Activated CD4-positive, CD25-positive, alpha-beta regulatory T cell treated with anti-CD3 and anti-CD28 coated beads, Interleukin-2, amount 50 U/mL, for 72 hours (primary cell): ENCODE measurements at regions not wholly inside any gene's neighbourhood (a gene's known extent, or its start where the extent isn't known, plus 50 kb on each side); places are given as distances from the start of the nearest gene placed in this dataset.

Experiments
- DNase-seq: peaks from one replicate; pipeline ENCODE4 v3.0.0; 2021

GRCh38 chr3:147760941-147761340, 351.8 kb downstream of the ZIC1 start:
- DNase-seq: no peak

DNA sequence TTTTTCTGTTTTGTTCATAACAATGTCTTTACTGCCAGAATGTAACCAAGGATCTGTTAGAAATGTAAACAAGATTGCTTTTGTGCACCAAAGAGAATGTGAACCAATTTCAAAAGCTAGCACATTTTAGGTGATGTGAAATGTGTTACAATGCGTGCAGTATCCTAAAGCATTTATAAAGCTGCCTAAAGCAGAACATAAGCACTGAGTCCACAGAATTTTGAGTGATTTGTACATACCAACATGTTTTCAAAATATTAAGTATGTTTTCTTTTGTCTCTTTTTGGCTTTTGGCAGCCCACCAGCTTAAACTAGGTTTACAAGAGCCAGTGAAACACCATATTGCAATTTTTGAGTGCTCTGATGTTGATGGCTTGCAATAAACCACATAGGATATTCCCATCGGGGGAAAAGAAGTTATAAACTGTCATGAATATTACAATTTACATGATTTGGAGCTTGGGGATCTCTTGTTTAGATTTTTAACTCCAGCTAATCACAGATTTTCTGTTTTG, 364.0 kb downstream of the ZIC1 start:
- DNase-seq: no peak

GRCh38 chr3:147775411-147775810, 366.2 kb downstream of the ZIC1 start:
- DNase-seq: no peak

GRCh38 chr3:147775816-147776530, 366.8 kb downstream of the ZIC1 start:
- DNase-seq: no peak

- DNase-seq: no peak
Measured at GRCh38 chr3:147793841-147794240, 384.7 kb downstream of the ZIC1 start.

GRCh38 chr3:147794596-147794995, 385.4 kb downstream of the ZIC1 start:
- no peak for DNase-seq

GRCh38 chr3:147795418-147795817, 386.3 kb downstream of the ZIC1 start:
- DNase-seq: no peak

DNA sequence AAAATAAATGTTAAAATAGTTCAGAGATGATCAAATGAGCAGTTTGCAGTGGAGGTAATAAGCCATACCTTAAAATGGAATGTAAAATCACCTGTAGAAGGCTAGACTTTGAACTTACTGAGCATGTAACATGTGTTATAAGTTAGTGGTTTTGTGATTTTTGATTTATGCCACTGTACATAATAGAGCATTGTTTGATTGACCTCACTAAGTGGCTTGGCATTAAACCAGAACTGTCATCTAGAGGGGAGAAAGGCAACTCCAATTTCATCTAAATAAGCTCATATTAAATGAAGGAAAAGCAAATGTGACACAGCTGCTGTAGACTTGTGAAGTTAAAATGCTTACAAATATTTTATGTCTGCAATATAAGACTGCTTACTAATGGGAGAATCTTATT, 387.9 kb downstream of the ZIC1 start:
- DNase-seq: no peak

GRCh38 chr3:147799601-147800000, 390.4 kb downstream of the ZIC1 start:
- no peak for DNase-seq

GRCh38 chr3:147807776-147808175, 398.6 kb downstream of the ZIC1 start:
- DNase-seq: no peak

GRCh38 chr3:147809206-147809605, 400.0 kb downstream of the ZIC1 start:
- no peak for DNase-seq

DNA sequence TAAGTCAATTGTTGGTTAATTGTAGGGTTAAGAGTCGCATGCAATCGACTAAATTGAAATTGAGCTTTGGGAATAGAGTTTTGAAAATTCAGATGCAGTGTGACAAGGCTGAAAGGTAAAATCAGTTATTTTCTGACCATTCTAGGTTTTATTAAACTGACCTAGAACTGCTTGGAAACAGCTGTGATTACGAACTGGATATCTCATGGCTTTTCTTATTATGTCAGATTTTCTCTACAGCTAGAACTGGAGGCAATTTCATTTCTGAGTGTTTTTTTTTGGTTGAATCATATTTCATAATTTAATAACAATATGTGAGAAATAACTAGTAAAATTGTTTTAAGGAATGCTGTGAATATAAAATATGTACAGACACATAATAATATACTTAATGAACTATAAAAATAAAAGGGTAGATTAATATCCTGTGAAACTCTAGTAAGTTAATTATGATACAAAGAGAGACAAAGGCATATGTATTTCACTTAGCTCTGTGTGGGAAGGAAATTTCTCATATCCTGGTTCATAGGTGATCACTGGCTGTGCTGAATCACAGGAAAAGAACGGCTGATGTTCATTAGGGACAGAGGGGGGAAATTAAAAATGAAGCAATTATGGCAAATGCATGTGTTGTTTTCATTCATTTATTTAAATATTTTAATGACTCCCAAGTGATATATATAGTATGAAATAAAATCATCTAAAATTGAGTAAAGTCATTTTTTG, 403.2 kb downstream of the ZIC1 start:
- DNase-seq: no peak

DNA sequence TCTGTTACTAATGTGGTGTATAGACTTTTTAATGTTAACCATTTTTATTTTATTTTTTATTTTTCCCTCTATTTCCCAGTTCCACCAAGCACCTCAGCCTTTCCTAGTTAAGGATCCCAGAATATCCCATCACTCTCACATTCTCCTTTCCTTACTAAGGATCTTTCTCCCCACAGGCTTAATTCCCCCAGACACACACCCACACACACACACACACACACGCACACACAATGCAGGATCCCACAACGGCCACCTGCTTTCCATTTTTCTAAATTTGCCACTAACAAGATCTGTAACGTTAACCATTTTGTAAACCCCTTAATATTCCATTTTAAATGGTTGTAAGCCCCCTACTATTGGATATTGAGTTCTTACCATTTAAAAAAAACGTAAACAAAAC, 404.1 kb downstream of the ZIC1 start:
- DNase-seq: no peak

DNA sequence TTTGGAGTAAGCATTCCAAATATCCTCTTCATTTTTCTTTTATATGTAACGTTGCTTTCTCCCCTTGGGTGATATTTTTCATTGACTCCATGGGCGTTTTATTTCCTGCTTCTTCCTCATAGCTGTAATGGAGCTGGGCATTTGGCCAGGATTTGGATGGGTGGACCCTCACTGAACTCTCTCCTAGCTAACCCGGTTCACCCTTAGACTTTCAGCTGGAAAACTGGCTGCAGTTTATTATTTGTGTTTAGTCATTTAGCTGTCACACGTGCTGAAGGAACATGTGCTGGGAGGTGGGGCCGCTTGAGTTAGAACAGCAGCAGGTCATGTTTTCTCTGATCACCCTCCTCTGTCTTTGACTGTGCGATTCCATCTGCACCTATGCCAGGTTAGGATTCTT, 407.6 kb downstream of the ZIC1 start:
- DNase-seq: no peak

- no peak for DNase-seq
Measured at GRCh38 chr3:147832611-147833010, 423.4 kb downstream of the ZIC1 start.

GRCh38 chr3:147836330-147836729, 427.2 kb downstream of the ZIC1 start:
- DNase-seq: no peak

- DNase-seq: no peak
Measured at GRCh38 chr3:147838652-147839051, 429.5 kb downstream of the ZIC1 start.

GRCh38 chr3:147843331-147843730, 434.2 kb downstream of the ZIC1 start:
- no peak for DNase-seq

GRCh38 chr3:147846293-147846692, 437.1 kb downstream of the ZIC1 start:
- no peak for DNase-seq

GRCh38 chr3:147846854-147847478, 437.8 kb downstream of the ZIC1 start:
- DNase-seq: no peak

DNA sequence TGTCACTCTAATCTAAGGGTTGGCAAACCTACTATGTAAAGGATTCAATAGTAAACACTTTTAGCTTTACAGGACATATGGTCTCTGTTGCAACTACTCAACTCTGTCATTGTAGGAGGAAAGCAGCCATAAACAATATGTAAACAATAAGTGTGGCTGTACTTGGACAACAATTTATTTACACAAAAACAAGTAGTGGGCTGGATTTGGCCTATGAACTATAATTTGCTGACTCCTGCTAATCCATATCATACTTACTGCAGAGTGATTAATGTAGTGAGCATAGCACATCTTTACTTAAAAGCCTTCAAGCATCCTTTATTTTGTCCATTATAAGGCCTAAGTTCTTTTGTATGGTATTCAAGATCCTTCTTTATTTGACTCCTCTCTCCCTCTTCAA, 441.9 kb downstream of the ZIC1 start:
- DNase-seq: no peak

DNA sequence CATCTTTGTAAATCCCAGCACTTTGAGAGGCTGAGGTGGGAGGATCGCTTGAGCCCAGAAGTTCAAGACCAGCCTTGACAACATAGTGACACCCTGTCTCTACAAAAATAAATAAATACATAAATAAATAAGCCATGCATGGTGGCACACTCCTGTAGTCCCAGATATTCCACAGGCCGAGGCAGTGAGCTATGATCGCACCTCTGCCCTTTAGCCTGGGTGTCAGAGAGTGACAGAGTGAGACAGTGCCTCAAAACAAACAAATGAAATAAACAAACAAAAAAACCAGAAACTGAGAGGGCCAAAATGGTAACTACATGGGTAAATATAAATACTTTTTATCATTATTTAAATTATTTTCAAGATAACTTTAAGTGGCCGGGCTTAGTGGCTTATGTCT, 445.4 kb downstream of the ZIC1 start:
- no peak for DNase-seq

DNA sequence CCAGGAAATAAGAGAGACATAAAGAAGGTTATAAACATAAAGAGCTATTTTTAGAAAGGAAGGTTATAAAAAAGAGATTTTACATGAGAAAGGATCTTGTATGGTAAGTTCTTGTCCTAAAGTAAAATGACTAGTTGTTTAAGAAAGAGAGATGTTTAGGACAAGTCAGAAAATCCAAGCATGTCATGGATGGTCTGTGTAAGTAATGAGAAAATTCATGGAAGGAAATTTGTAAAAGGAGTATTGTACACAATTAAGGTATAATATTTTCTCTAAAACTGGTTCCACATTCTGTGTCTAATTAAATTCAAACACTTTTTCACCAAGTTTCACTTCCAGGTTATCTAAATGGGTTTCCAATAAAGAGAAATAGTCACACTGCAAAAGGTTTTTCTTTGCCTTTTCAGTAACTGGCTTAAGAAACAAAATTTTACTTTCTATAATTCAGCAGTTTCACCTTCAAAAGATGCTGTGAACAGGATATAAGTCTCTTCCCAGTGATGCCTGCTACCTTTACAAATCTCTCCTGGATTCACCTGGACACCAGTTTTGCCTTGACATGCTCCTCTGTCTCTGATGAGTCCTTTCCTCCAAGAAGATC, 455.7 kb downstream of the ZIC1 start:
- no peak for DNase-seq

- DNase-seq: no peak
Measured at GRCh38 chr3:147866561-147866960, 457.4 kb downstream of the ZIC1 start.
